HT1080 (cell line): ENCODE measurements at regions not wholly inside any gene's neighbourhood (a gene's known extent, or its start where the extent isn't known, plus 50 kb on each side); places are given as distances from the start of the nearest gene placed in this dataset. TPM values are rescaled to one million over a fixed set of nuclear protein-coding genes. Genes with fewer than 3 reads are reported as not detected.

Experiments used
- DNase-seq: peaks from one replicate; pipeline ENCODE4 v3.0.0-alpha.2; 2015; ENCODE audit warnings: low read depth
- small RNA-seq: library from RNA; depleted of rRNA; stranded (forward); fragments of <200 nt; gene quantifications from one replicate; pipeline ENCODE3, GENCODE V24; 2014

DNA sequence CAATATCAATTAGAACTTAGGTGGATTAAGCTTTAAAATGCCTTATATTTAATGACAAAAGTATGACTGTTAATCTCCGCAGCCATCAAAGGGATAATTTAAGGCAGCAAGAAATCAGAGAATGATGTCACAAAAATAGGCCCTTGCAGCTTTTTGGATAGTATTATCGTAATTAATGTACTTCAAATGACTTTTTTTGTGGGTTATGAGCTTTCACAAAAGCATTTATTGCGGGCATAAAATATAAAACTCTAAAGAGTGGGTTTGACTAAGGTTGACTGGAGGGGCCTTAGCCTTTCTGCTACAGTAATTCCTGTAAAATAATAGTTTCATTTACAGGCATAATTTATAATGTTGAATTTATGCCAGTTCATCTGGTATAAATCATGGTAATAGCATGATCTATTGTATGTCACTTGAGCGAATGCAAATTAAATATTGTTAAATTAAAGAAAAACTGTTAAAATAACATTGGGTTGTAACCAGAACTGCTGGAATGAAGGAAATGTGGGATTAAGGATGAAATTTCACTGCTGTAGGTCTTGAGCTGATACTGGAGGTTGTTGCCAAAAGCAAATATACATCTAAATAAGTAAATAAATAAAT, 78.5 kb upstream of the ZFP64 start:
- DNase-seq, result no peak

DNA sequence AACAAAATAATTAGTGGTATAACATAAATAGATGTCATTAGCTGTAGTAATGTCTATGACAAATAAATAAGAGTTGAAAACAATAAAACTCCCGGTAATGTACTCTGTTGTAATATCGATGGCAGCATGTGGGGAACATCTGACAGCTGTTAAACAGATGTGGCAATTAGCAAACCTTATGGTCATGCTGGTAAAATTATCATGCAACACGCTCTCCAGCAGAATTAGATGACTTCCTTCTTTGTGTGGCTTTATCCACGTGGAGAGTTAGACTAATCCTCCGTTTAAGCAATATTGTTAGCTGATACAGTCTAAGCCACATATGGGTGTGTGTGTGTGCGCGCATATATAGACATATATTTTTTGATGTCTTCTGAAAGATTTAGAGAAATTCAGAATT, 77.7 kb upstream of the ZFP64 start:
- DNase-seq, result no peak

DNA sequence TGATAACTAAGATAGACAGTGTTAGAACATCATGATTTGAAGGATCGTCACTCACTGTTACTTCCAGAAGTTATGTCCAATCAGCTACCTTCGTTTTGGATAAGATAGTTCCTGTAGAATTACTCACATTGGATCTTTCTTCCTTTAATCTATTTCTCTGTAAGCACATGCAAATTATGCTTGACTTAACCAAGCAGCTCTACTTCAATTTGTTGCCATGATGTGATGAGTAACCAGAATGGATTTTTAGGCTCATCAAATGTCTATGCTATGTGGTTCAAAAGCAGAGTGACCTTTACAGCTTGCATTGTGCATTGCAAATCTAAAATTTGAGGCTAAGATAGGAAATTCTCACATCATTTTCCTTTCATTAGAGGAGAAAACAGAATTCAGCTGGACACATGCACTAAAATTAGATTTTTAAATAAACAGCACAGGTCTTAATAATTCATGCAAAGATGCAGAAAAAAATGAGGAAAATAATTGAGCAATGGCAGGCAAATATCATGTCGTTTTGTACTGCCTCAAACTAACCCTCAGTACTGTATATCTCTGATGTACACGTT, 76.7 kb upstream of the ZFP64 start:
- DNase-seq, result no peak

DNA sequence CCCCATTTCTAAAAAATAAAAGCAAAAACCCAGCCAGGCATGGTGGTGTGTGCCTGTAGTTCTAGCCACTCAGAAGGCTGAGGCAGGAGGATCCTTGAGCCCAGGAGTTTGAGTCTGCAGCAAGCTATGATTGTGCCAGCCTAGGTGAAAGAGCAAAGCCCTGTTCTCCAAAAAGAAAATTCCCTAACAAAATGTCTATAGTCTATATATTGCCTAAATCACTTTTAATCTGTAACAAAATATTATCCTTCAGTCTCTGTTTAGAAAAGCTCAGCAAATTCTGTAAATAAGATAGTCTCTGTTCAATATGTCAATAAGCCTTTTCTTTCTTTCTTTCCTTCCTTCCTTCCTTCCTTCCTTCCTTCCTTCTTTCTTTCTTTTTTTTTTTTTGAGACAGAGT, 75.8 kb upstream of the ZFP64 start:
- no peak for DNase-seq

DNA sequence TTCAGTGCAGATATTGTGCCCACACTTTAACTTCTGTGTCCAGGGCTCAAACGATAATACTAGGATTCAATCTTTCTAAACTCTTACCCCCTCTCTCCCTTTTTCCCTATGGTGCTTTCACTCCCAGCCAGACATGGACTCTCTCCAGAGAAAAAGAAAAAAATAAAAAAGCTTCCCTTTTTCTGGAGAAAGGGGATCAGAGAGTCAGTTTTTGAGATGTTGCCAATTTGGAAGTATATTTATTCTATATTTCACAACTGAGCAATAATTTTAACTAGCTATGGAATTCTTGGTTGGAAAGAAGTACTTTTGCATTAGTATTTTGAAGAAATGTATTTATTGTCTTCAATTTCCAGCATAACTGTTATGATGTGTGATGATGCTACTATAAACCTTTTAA, 72.2 kb upstream of the ZFP64 start:
- DNase-seq, result no peak

DNA sequence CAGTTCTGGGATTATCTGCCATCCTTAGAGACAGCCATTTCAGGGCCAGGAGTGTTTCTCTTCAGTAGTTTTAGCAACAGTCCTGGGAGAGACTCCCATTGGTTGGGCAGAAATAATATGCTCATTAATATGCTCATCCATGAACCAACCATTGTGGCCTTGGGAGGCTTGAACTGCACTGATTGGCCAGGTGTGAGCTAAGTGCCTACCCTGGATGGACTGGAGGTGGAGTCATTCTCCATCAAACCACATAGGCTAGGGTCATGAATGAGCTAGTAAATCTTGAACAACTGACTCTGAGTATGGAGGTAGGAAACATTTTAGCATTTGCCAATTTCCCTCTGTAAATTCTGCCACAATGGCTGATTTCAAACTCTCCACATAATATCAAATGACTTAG, 70.2 kb upstream of the ZFP64 start:
- no peak for DNase-seq

DNA sequence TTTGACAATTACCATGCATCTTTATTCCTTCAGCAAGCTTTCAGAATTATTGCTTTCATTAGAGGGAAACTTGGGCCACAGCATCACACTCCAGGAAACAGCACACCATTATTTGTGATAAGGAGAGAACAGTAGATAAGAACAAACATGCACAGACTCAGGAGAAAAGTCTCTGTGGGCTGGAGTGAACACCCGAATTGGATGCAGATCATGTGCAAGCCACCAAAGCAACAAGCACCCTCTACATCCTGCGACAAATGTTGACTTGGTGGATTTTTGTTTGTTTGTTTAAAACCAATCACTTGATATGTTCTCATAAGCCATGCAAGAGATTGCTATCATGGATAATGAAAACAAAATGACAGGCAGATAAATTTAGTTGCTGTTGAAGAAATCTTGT, 67.7 kb upstream of the ZFP64 start:
- DNase-seq, result no peak

DNA sequence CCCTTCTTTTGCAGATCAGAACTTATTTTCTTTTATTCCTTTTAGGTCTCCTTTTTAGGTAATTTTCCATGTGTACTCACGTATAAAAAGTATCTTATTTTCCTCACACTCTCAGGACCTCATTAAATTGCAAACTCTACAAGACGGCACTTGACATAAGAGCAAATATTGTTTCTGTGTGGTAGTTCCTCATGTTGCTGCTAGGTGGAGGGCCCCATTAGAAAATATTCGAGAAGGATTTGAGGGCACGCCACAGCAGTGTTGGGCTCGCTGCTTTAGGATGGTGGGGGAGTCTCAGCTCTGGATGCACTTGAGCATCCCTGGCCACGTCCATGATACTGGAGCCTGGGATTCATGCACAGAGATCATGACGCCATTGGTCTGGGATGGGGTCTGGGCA, 64.9 kb upstream of the ZFP64 start:
- no peak for DNase-seq

DNA sequence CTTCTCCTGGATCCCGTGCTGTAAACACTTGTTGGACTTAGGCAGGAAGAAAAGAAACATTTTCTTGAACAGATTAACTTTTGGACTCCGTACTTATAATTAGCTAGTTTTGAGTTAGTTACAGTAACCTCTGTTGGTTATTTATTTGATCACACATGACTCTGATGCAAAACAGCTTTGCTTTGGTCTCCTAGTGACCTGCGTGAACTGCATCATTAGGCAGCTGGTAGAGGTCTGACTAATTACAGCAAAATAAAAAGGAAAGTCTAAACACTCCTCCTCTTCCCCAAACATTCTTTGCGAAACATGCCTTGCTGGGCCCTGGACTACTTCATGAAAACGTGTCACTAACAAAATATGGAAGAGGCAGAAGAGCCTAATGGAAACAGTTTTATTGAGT, 61.1 kb upstream of the ZFP64 start:
- no peak for DNase-seq

DNA sequence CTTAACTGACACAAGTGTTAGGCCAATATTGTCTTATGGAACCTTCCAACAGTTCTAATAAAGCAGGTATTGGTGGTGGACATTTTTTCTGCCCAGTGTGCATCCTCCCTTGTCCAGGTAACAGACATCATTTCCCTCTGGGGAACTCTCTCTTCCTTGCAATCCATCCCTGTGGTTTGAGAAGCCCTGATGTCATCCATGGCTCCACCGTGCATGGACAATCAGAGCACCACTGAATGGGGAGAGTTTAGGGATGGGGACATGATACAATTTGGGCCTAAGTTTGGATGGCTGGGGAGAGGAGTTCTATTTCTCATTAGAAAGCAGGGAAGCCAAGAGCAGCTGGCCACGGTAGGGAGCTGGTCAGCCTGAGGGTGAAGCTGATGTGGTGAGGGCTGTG, 60.2 kb upstream of the ZFP64 start:
- DNase-seq, result no peak

DNA sequence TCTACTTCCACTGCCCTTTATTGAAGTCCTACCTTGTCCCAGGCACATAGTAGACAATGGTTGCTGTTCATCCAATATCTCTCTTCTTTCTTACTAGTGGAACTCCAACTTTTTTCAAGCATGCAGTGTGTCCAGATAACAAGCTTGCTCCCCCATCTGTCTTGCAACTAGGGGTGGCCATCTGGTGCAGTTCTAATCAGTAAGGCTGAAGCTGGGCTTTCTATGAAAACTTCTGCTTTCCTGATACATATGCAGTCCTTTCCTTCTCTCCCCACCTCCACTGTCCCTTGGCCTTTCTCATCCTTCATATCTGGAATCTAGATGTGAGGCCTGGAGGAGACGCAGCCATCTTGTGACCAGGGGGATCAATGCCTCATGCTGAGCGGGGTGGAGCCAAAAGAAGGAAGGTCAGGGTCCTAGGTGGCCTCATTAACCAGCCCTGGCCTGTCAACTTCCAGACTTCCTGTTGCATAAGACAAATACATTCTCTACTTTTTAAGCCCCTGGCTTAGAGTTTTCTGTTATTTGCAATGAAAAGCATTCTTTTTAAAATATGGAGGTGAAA, 59.6 kb upstream of the ZFP64 start:
- DNase-seq, result no peak

DNA sequence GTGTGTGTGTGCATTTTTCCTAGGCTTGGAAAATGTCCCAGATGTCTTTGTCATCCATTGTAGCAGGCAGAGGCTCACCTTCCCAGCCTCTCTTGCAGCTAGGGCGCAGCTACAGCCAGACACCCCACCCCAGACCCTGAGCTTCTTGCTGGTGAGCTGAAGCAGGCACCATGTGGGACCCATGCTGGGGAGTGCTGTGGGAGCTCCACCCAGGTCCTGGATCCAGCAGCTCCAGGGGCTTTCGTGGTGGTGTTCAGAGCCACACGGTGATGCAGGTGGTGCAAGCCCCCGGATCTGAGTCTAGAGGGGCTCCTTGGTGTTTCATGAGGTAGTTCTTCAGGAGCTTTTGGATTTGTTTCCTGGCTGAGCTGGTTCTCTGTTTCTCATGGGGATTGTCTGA, 56.0 kb upstream of the ZFP64 start:
- DNase-seq, result no peak

DNA sequence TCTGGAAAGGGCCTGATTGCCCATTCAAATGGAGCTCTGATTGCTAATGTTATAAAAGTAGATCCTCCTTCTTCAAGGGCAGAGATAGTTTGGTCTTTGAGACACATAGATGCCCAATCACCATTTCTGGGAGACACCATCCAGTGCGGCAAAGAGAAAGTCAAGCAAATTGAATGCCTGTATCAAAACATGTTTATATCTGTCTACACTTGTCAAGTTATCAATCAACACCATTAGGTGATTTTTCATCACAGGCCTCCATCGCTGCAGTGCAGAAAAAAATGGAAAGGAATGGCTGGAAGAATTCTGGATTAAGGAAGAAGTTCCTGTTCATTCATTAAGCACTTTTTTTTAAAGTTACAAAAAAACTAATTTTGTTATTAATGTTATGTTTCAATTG, 54.8 kb upstream of the ZFP64 start:
- DNase-seq, result no peak

DNA sequence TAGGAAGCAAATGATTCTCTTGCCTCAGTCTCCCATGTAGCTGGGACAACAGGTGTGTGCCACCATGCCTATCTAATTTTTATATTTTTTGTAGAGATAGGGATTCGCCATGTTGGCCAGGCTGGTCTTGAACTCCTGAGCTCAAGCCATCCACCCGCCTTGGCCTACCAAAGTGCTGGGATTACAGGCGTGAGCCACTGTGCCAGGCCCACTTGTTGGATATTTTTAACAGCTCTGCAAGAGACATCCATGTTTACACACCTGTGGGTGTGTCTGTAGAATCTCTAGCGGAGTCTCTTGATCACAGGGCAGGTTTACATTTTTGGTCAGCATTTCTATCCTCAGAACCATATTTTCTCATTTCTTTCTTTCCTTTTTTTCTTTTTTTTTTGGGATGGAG, 53.1 kb upstream of the ZFP64 start:
- DNase-seq, result no peak

DNA sequence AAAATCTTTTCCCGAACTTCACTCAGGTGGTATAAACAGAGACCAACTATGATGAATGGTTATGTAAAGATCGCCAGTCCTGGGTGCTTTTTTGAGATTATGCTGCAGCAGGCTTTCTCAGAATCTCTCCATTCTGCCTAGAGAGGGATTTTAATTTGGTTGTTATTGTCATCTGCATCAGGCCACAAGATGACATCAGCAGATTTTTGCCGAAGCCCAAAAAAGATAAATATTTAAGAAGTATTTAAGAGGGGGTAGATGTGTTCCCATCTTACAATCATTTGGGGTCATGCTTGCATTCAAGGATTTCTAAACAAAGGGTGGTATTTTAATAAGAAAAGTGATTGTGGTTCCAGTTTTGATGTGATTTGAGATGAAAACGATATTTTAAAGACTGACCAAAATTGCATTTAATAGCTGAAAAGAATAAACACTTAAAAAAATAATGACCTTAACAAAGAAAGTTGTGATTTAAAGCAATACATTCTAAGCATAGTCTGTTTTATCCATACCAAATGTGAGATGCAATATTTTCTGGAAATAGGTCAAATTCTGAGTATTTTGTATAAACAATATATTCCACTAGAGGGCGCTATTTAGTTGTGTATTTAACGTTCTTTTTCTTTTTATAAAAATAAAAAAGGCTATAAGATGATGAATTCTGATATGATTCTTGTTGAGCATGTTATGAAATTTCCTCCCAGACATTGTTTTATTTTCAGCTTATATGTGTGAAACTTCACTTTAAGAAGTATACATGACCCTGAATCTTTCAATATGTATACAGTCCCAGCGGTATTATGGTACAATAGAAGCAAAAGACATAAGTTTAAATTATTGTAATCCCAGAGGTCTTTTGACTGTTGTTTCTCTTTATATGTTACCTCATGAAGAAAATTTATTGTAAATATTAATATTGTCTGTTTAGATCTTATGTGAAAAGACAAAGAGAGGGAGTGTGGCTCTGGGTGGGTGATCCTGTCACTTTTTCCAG, 51.0 kb upstream of the ZFP64 start:
- DNase-seq, result no peak

Small RNA genes lying in the stretch of these regions (small RNA-seq; reads per million reads assigned to genes)
- not detected for gene RF02271
- gene RPL36P1, result not detected
